DND-41 (cell line): ENCODE measurements at regions not wholly inside any gene's neighbourhood (a gene's known extent, or its start where the extent isn't known, plus 50 kb on each side); places are given as distances from the start of the nearest gene placed in this dataset.

Experiments
- ATAC-seq: fragments of 200-7000 bp; cut with Tn5 transposase; 3 replicates; pipeline ENCODE4 v1.9.1; 2021; ENCODE audit warnings: low read depth; ENCODE audit not compliant: insufficient read depth
- DNase-seq: peaks from one replicate; pipeline ENCODE4 v3.0.0-alpha.2; 2020
- H2AFZ ChIP-seq: 2 replicates; pipeline ENCODE4 v1.6.0; 2012; ENCODE audit warnings: low read depth, low read length
- H3K27ac ChIP-seq: 2 replicates; pipeline ENCODE4 v1.5.1; 2012; ENCODE audit warnings: low read length, inconsistent platforms
- H3K27me3 ChIP-seq: fragments of 200-600 bp; sonication (generic); 2 replicates; pipeline ENCODE4 v1.6.0; 2012; ENCODE audit warnings: low read length, mild to moderate bottlenecking, inconsistent platforms; ENCODE audit not compliant: insufficient read depth, poor library complexity
- H3K36me3 ChIP-seq: 2 replicates; pipeline ENCODE4 v1.5.1; 2012; ENCODE audit warnings: low read length, inconsistent platforms; ENCODE audit not compliant: insufficient read depth
- H3K4me1 ChIP-seq: 2 replicates; pipeline ENCODE4 v1.5.1; 2012; ENCODE audit warnings: mild to moderate bottlenecking, low read length; ENCODE audit not compliant: insufficient read depth
- H3K4me2 ChIP-seq: 2 replicates; pipeline ENCODE4 v1.6.0; 2012; ENCODE audit warnings: mild to moderate bottlenecking, moderate library complexity, low read length, inconsistent platforms; ENCODE audit not compliant: insufficient read depth
- H3K4me3 ChIP-seq, 2 experiments: fragments of 200-600 bp in 1 of 2; shearing (Covaris generic) in 1 of 2; 2 replicates each; pipeline ENCODE4 v1.5.1; 2012 to 2016; ENCODE audit warnings: inconsistent platforms in 2 of 2, low read length in 2 of 2, mild to moderate bottlenecking in 2 of 2, low read depth in 1 of 2, moderate library complexity in 1 of 2
- H3K79me2 ChIP-seq: 2 replicates; pipeline ENCODE4 v1.6.0; 2012; ENCODE audit warnings: low read length, inconsistent platforms; ENCODE audit not compliant: insufficient read depth
- H3K9ac ChIP-seq: 2 replicates; pipeline ENCODE4 v1.6.0; 2012; ENCODE audit warnings: low read depth, mild to moderate bottlenecking, inconsistent platforms, low read length, moderate library complexity
- H3K9me3 ChIP-seq: 2 replicates; pipeline ENCODE4 v1.5.1; 2012; ENCODE audit warnings: low read length, moderate library complexity, mild to moderate bottlenecking, inconsistent platforms; ENCODE audit not compliant: insufficient read depth, severe bottlenecking
- H4K20me1 ChIP-seq: 2 replicates; pipeline ENCODE4 v1.6.0; 2012; ENCODE audit warnings: low read length; ENCODE audit not compliant: insufficient read depth
- EZH2 ChIP-seq: IDR thresholded peaks from 3 replicates; pipeline ENCODE4 v1.6.1; 2012; ENCODE audit warnings: borderline replicate concordance, low read depth, mild to moderate bottlenecking, moderate library complexity, low read length, inconsistent platforms; ENCODE audit not compliant: severe bottlenecking
- TF ChIP-seq, protein P1 (sequence below): IDR thresholded peaks from 2 replicates; pipeline ENCODE4 v1.5.1; 2012; ENCODE audit warnings: borderline replicate concordance, low read length, moderate library complexity, mild to moderate bottlenecking; ENCODE audit not compliant: poor library complexity, severe bottlenecking; ENCODE audit errors: extremely low read depth

DNA sequence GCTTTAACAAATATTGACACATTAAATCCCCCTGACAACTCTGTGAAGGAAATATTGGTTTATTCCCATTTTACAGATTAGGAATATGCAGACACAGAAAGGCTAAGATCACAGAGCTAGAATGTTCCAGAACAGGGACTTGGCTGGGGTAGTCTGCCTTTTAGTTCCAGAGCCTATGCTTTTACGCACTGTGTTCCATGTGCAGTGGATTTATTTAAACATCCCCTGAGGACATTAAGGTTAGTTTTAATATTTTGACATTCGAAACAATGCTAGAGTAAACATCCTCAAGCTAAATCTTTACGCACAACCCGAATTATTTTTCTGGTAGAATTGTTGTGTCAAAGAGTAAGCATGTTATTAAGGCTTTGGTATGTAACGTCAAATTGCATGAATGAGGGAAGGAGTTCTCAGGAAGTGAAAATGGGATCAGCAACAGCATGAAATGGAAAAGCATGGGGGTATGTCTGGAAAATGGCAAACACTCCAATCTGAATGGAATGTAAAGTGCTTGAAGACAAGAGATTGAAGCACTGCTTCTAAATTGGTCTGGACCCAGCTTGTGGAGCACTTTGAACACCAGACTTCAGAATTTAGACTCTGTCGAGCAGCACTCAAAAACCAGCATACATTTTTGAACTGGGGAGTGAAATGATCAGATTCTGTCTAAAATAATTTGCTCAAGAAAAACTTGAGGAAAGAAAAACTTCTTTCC, 429.9 kb downstream of the CD83 start:
- H3K4me1 ChIP-seq: no peaks in the 10 kb centered on the region
- TF ChIP-seq, protein P1, sequence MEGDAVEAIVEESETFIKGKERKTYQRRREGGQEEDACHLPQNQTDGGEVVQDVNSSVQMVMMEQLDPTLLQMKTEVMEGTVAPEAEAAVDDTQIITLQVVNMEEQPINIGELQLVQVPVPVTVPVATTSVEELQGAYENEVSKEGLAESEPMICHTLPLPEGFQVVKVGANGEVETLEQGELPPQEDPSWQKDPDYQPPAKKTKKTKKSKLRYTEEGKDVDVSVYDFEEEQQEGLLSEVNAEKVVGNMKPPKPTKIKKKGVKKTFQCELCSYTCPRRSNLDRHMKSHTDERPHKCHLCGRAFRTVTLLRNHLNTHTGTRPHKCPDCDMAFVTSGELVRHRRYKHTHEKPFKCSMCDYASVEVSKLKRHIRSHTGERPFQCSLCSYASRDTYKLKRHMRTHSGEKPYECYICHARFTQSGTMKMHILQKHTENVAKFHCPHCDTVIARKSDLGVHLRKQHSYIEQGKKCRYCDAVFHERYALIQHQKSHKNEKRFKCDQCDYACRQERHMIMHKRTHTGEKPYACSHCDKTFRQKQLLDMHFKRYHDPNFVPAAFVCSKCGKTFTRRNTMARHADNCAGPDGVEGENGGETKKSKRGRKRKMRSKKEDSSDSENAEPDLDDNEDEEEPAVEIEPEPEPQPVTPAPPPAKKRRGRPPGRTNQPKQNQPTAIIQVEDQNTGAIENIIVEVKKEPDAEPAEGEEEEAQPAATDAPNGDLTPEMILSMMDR: no peak
- no peak for TF ChIP-seq EZH2
- no peaks in the 10 kb centered on the region for H3K36me3 ChIP-seq
- DNase-seq: no peak
- no peak overlapping the region for H3K4me3 ChIP-seq
- ATAC-seq: no peak
- H3K9me3 ChIP-seq: no peaks in the 10 kb centered on the region
- H3K79me2 ChIP-seq: no peaks in the 10 kb centered on the region
- H3K27me3 ChIP-seq: no peaks in the 10 kb centered on the region
- no peaks in the 10 kb centered on the region for H4K20me1 ChIP-seq
- no peak overlapping the region for H3K4me2 ChIP-seq
- no peak overlapping the region for H3K27ac ChIP-seq
- H3K9ac ChIP-seq: no peak overlapping the region
- no peak overlapping the region for H2AFZ ChIP-seq

DNA sequence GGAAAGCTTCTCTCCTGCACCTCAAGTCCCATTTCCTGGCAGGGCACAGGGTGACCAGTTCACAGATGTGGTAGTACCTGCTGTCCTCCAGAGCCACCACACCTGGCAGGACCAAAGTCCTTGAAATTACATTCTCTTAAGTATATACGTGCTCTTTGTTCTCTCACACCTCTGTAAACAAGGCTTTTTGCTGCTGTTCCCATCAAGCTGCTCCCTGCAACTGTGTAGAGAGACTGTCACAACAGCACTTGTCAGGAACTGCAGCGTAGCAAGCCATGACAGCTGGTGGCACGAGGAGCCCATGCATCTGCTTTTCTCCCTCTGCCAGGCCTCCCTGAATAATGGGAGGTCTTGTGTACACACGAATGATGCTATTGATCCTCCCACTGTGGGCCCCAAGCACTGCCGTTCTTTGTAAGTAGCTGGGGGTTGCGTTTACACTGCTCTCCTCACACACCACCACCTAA, 431.8 kb downstream of the CD83 start:
- Histone ChIP-seq H3K27ac (no peak overlapping the region), H3K4me2 (no peak overlapping the region), H2AFZ (no peak overlapping the region)

DNA sequence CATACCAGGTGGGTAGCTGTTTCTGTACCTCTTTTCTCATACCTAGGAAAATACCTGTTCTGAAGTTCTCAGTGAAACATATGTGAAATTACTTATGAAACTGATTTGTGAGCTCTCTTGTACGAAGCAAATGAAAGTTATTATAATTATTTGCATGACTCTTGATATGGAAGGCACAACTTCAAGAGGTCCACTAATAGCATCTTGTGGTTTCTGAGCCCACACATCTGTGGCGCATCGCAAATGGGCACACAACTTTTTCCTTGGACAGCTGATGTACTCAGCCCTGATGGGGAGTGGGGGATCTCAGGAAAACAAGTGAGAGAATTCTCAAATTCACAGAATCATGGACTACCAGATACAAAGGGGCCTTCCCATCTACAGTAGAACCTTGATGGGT, 432.3 kb downstream of the CD83 start:
- TF ChIP-seq, protein P1: no peak
- no peak for TF ChIP-seq EZH2
- no peak for DNase-seq
- Histone ChIP-seq H3K9ac (no peak overlapping the region), H3K4me2 (no peak overlapping the region), H3K79me2 (no peaks in the 10 kb centered on the region), H3K36me3 (no peaks in the 10 kb centered on the region), H2AFZ (no peak overlapping the region), H3K9me3 (no peaks in the 10 kb centered on the region), H4K20me1 (no peaks in the 10 kb centered on the region), H3K4me3 (no peak overlapping the region), H3K4me1 (no peaks in the 10 kb centered on the region), H3K27me3 (no peaks in the 10 kb centered on the region), H3K27ac (no peak overlapping the region)
- ATAC-seq: no peak

More for the DNA sequence above, 431.8 kb downstream of the CD83 start:
- Histone ChIP-seq H3K4me3 (no peak overlapping the region), H3K27me3 (no peaks in the 10 kb centered on the region), H3K9ac (no peak overlapping the region), H3K79me2 (no peaks in the 10 kb centered on the region), H3K9me3 (no peaks in the 10 kb centered on the region), H3K36me3 (no peaks in the 10 kb centered on the region), H3K4me1 (no peaks in the 10 kb centered on the region), H4K20me1 (no peaks in the 10 kb centered on the region)
- no peak for TF ChIP-seq EZH2
- TF ChIP-seq, protein P1: no peak
- DNase-seq (no peak), ATAC-seq (no peak)
